ENCODE measurements at regions not wholly inside any gene's neighbourhood (a gene's known extent, or its start where the extent isn't known, plus 50 kb on each side); places are given as distances from the start of the nearest gene placed in this dataset.

GRCh38 chr1:82230667-82231066, 429.9 kb downstream of the ADGRL2 start:
- no peak for FAIRE-seq
- H3K27ac ChIP-seq (ENCODE audit: low read depth in 2 of 2, low read length in 2 of 2) = no peak overlapping the region
- no peak for TF ChIP-seq CTCF (IDR thresholded peaks at IDR 0.05; ENCODE audit: borderline replicate concordance, extremely low read depth, insufficient read depth)
- H3K9ac ChIP-seq (ENCODE audit: low read length in 3 of 3) = no peak overlapping the region
- DNase-seq = no peak
- no peaks in the 10 kb centered on the region for H3K9me3 ChIP-seq (ENCODE audit: control insufficient read depth in 2 of 3, insufficient read depth in 1 of 3, low read length in 3 of 3)
- intact Hi-C loops (cut with DNase I) = no loop called here
- H3K36me3 ChIP-seq (ENCODE audit: control insufficient read depth in 2 of 3, insufficient read depth in 3 of 3, low read length in 3 of 3) = no peaks in the 10 kb centered on the region
- H3K4me3 ChIP-seq (ENCODE audit: low read length in 3 of 3) = no peak overlapping the region
- H3K4me1 ChIP-seq (ENCODE audit: control insufficient read depth in 2 of 3, insufficient read depth in 2 of 3, low read depth in 1 of 3, low read length in 3 of 3) = peaks cover 0 to 2% (median 0%) of the 10 kb centered on the region in 3 donors
- H3K27me3 ChIP-seq (ENCODE audit: control insufficient read depth, insufficient read depth, low read length) = no peaks in the 10 kb centered on the region

- FAIRE-seq (no peak), DNase-seq (peak in 2 of 5 donors; percentile 10 to 53)
- Histone ChIP-seq H3K4me1 (ENCODE audit: control insufficient read depth in 2 of 3, insufficient read depth in 2 of 3, low read depth in 1 of 3, low read length in 3 of 3) (peaks cover 0 to 2% (median 0%) of the 10 kb centered on the region in 3 donors), H3K4me3 (ENCODE audit: low read length in 3 of 3) (no peak overlapping the region), H3K9ac (ENCODE audit: low read length in 3 of 3) (no peak overlapping the region), H3K9me3 (ENCODE audit: control insufficient read depth in 2 of 3, insufficient read depth in 1 of 3, low read length in 3 of 3) (no peaks in the 10 kb centered on the region), H3K27ac (ENCODE audit: low read depth in 2 of 2, low read length in 2 of 2) (no peak overlapping the region), H3K27me3 (ENCODE audit: control insufficient read depth, insufficient read depth, low read length) (no peaks in the 10 kb centered on the region), H3K36me3 (ENCODE audit: control insufficient read depth in 2 of 3, insufficient read depth in 3 of 3, low read length in 3 of 3) (no peaks in the 10 kb centered on the region)
- intact Hi-C loops (cut with DNase I) = no loop called here
- TF ChIP-seq CTCF (IDR thresholded peaks at IDR 0.05; ENCODE audit: borderline replicate concordance, extremely low read depth, insufficient read depth) = no peak
Observed at GRCh38 chr1:82227306-82228095, 426.8 kb downstream of the ADGRL2 start.

GRCh38 chr1:82226186-82226505, 425.4 kb downstream of the ADGRL2 start:
- Histone ChIP-seq H3K9me3 (ENCODE audit: control insufficient read depth in 2 of 3, insufficient read depth in 1 of 3, low read length in 3 of 3) (no peaks in the 10 kb centered on the region), H3K9ac (ENCODE audit: low read length in 3 of 3) (no peak overlapping the region), H3K4me1 (ENCODE audit: control insufficient read depth in 2 of 3, insufficient read depth in 2 of 3, low read depth in 1 of 3, low read length in 3 of 3) (peaks cover 0 to 2% (median 0%) of the 10 kb centered on the region in 3 donors), H3K36me3 (ENCODE audit: control insufficient read depth in 2 of 3, insufficient read depth in 3 of 3, low read length in 3 of 3) (no peaks in the 10 kb centered on the region), H3K4me3 (ENCODE audit: low read length in 3 of 3) (no peak overlapping the region), H3K27me3 (ENCODE audit: control insufficient read depth, insufficient read depth, low read length) (no peaks in the 10 kb centered on the region), H3K27ac (ENCODE audit: low read depth in 2 of 2, low read length in 2 of 2) (no peak overlapping the region)
- peak in 1 of 5 donors; percentile 13 for DNase-seq
- no peak for TF ChIP-seq CTCF (IDR thresholded peaks at IDR 0.05; ENCODE audit: borderline replicate concordance, extremely low read depth, insufficient read depth)
- FAIRE-seq = no peak
- intact Hi-C loops (cut with DNase I) = no loop called here
